ENCODE measurements at regions not wholly inside any gene's neighbourhood (a gene's known extent, or its start where the extent isn't known, plus 50 kb on each side); places are given as distances from the start of the nearest gene placed in this dataset.

DNA sequence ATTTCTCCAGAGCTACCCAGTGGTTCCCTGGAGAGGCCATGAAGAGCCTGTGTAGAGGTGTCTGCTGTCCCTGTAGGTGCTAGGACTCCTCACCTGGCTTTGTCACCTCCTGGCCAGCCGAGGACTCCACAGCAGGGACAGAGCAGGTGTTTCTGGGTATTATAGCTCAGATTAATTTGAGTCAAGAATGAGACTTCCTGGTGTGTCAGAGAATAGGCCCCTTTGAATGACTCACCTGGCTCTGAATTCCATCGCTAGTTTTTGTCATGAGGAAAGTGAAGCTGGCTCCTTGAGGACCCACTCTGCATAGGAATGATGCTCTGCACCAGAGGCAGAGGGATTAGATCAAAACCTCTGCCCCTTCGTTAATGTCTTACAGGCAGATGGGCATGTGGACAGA is 167.5 kb upstream of the TOPAZ1 start:
- H3K4me3 Mint-ChIP-seq = no peak overlapping the region
- no peaks in the 10 kb centered on the region for H3K4me1 Mint-ChIP-seq
- ChIA-PET POLR2A (no interaction called here), CTCF (no interaction called here)
- Histone ChIP-seq H3K27ac (ENCODE audit: low read depth, low read length) (no peak overlapping the region), H3K4me1 (ENCODE audit: insufficient read depth, low read length) (no peaks in the 10 kb centered on the region), H3K9me3 (ENCODE audit: low read length) (no peaks in the 10 kb centered on the region), H3K27me3 (ENCODE audit: insufficient read depth, low read length, poor library complexity, severe bottlenecking) (no peaks in the 10 kb centered on the region), H3K36me3 (ENCODE audit: insufficient read depth, low read length) (no peaks in the 10 kb centered on the region), H3K4me3 (ENCODE audit: low read length) (no peak overlapping the region)
- H3K9me3 Mint-ChIP-seq = no peaks in the 10 kb centered on the region
- H3K27me3 Mint-ChIP-seq = peaks cover 16 to 17% of the 10 kb centered on the region in 2 donors
- H3K36me3 Mint-ChIP-seq = no peaks in the 10 kb centered on the region
- no peak overlapping the region for H3K27ac Mint-ChIP-seq
- DNase-seq = no peak

DNA sequence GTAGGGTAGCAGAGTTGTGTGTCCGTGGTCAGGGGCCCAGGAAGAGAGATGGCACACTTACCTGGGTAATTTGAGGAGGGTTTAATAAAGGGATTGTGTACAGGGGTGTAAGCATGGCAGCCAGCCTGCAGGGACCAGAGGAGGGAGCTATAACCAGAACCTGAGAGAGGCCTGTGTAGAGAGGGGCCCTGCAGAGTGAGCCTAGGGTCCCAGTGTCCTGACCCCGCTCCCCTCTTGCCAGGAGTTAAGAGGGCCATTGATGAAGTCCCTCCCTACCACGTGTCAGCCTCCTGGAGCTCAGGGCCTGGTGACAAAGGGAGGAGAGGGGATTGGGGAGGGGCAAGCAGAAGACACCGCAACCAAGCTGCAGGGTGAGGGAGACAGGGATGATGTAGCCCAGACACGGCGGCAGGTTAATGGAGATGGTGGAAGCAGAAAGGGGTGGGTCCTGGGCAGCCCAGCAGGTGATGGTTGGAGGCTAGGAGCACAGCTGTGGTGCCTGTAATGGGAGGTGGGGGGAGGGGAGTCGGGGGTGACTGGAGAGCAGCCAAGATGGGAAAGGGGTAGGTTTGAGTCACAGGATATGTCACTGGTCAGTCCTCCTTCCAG is 165.4 kb upstream of the TOPAZ1 start:
- Histone ChIP-seq H3K4me1 (ENCODE audit: insufficient read depth, low read length) (no peaks in the 10 kb centered on the region), H3K4me3 (ENCODE audit: low read length) (no peak overlapping the region), H3K36me3 (ENCODE audit: insufficient read depth, low read length) (no peaks in the 10 kb centered on the region), H3K27me3 (ENCODE audit: insufficient read depth, low read length, poor library complexity, severe bottlenecking) (no peaks in the 10 kb centered on the region), H3K27ac (ENCODE audit: low read depth, low read length) (no peak overlapping the region), H3K9me3 (ENCODE audit: low read length) (no peaks in the 10 kb centered on the region)
- no peak for DNase-seq
- H3K27ac Mint-ChIP-seq = no peak overlapping the region
- POLR2A ChIA-PET = no interaction called here
- no peaks in the 10 kb centered on the region for H3K9me3 Mint-ChIP-seq
- peaks cover 10 to 11% of the 10 kb centered on the region in 2 donors for H3K27me3 Mint-ChIP-seq
- no peak overlapping the region for H3K4me3 Mint-ChIP-seq
- CTCF ChIA-PET = no interaction called here
- no peaks in the 10 kb centered on the region for H3K36me3 Mint-ChIP-seq
- H3K4me1 Mint-ChIP-seq = no peaks in the 10 kb centered on the region

DNA sequence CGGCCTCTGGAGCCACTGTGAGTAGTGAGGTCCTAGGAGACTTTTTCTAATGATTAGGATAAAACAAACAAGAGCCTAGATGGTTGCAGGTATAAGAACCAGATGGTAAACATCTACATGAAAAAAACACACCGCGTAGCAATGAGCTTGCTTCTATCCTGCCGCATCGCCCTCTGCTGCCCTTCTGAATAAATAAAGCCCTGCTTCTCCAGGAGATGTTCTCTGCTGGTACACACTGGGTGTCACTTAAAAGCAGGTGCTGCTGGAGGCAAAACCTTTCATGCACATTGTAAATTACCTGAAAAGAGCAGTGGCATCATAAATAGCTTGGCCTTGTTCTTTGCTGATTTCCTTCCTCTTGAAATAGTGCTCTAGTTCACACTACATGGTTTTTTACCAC is 164.4 kb upstream of the TOPAZ1 start:
- no peak overlapping the region for H3K4me3 ChIP-seq (ENCODE audit: low read length)
- H3K9me3 ChIP-seq (ENCODE audit: low read length) = no peaks in the 10 kb centered on the region
- Mint-ChIP-seq H3K9me3 (no peaks in the 10 kb centered on the region), H3K4me3 (no peak overlapping the region), H3K27ac (no peak overlapping the region), H3K27me3 (peaks cover 2 to 11% of the 10 kb centered on the region in 2 donors), H3K4me1 (no peaks in the 10 kb centered on the region), H3K36me3 (no peaks in the 10 kb centered on the region)
- ChIA-PET CTCF (no interaction called here), POLR2A (no interaction called here)
- H3K36me3 ChIP-seq (ENCODE audit: insufficient read depth, low read length) = no peaks in the 10 kb centered on the region
- H3K27ac ChIP-seq (ENCODE audit: low read depth, low read length) = no peak overlapping the region
- no peaks in the 10 kb centered on the region for H3K27me3 ChIP-seq (ENCODE audit: insufficient read depth, low read length, poor library complexity, severe bottlenecking)
- no peak for DNase-seq
- H3K4me1 ChIP-seq (ENCODE audit: insufficient read depth, low read length) = no peaks in the 10 kb centered on the region

DNA sequence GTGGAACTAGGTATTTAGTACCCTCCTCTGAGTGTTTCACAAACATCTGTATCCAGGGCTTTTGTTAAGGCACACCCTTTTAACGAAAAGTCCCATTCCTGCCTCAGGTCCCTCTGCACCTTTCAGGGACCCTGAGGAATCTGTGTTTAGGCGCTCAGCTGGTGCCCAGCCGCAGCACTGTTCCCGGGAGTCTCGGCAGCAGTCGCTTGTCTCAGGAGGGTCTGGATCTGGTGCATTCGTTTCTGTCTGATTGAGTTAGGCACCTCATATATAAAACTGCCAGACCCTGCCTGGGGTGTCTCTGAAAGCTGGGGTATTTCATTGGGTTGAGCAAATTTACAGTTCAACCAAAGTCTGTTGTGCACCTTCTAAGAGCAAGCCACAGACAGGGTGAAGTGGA is 162.8 kb upstream of the TOPAZ1 start:
- no peak for DNase-seq
- H3K4me3 Mint-ChIP-seq = no peak overlapping the region
- no peak overlapping the region for H3K27ac ChIP-seq (ENCODE audit: low read depth, low read length)
- H3K9me3 ChIP-seq (ENCODE audit: low read length) = no peaks in the 10 kb centered on the region
- no peaks in the 10 kb centered on the region for H3K36me3 Mint-ChIP-seq
- no peaks in the 10 kb centered on the region for H3K4me1 Mint-ChIP-seq
- H3K4me1 ChIP-seq (ENCODE audit: insufficient read depth, low read length) = no peaks in the 10 kb centered on the region
- peaks cover 0 to 7% of the 10 kb centered on the region in 2 donors for H3K27me3 Mint-ChIP-seq
- no peak overlapping the region for H3K4me3 ChIP-seq (ENCODE audit: low read length)
- ChIA-PET CTCF (no interaction called here), POLR2A (no interaction called here)
- H3K27me3 ChIP-seq (ENCODE audit: insufficient read depth, low read length, poor library complexity, severe bottlenecking) = no peaks in the 10 kb centered on the region
- no peaks in the 10 kb centered on the region for H3K9me3 Mint-ChIP-seq
- H3K36me3 ChIP-seq (ENCODE audit: insufficient read depth, low read length) = no peaks in the 10 kb centered on the region
- no peak overlapping the region for H3K27ac Mint-ChIP-seq

DNA sequence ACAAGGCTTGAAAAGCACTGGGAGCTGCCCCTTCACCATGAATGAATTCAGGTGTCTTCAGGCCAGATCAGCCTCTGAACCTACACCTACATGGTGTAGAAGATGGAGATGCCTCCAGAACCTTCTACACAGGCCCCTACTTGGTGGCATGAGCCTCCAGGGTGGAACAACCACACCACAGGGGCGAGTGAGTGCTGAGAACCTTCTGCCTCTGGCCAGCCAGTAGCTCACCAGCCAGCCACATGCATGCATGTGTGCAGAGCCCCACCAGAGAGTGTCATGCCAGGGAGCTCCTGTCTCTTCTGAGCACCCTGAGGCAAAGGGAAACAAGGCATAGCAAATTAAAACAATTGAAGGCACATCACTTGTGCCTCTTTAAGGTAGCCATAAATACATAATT is 161.8 kb upstream of the TOPAZ1 start:
- no peak overlapping the region for H3K4me3 Mint-ChIP-seq
- no peaks in the 10 kb centered on the region for H3K4me1 Mint-ChIP-seq
- Histone ChIP-seq H3K4me1 (ENCODE audit: insufficient read depth, low read length) (no peaks in the 10 kb centered on the region), H3K27ac (ENCODE audit: low read depth, low read length) (no peak overlapping the region), H3K4me3 (ENCODE audit: low read length) (no peak overlapping the region), H3K27me3 (ENCODE audit: insufficient read depth, low read length, poor library complexity, severe bottlenecking) (no peaks in the 10 kb centered on the region), H3K9me3 (ENCODE audit: low read length) (no peaks in the 10 kb centered on the region), H3K36me3 (ENCODE audit: insufficient read depth, low read length) (no peaks in the 10 kb centered on the region)
- ChIA-PET CTCF (no interaction called here), POLR2A (no interaction called here)
- no peak overlapping the region for H3K27ac Mint-ChIP-seq
- peaks cover 0 to 3% of the 10 kb centered on the region in 2 donors for H3K27me3 Mint-ChIP-seq
- no peaks in the 10 kb centered on the region for H3K36me3 Mint-ChIP-seq
- no peaks in the 10 kb centered on the region for H3K9me3 Mint-ChIP-seq
- no peak for DNase-seq

DNA sequence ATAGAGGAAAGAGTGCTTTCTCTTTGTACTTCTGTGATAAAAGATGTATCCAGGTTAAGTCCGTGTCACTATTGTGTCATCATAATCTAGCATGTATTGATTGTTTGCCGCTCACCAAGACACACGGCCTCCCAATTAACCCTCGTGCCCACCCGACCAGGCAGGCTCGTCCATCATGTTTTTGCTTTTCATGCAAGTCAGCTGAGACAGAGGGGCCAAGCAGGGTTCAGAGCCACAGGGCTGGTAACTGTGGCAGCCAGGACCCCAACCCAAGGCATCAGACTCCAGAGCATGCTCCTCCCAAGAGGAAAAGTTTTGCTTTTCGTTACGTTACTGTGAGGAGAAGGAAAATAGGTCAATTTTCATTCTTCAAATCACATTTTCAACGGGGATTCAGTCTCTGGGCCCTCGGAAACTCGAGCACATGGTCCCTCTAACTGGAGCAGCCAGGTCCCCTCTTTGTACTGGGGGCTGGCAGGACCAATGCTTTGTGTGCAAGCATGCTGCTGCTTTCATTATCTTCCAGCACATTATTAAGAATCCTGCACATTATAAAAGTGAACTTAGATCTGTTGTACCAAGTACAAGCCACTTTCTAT is 161.1 kb upstream of the TOPAZ1 start:
- H3K27me3 Mint-ChIP-seq = peaks cover 0 to 3% of the 10 kb centered on the region in 2 donors

DNA sequence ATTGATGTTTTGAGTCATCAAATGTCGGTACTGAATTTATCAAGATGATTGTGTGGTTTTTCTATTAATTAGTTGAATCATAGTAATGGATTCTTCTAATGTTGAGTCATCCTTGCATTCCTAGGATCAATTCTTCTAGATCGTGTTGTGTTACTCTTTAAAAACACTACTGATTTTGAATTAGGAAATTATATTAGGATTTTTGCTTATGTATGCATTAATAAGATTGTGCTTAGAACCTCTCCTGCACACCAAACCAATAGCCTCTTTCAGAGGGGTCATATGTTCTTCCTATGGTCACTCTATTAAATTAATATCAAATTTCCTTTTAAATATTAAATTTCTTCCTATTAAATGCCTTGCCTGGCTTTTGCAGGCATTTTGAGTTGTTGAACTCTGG is 151.7 kb upstream of the TOPAZ1 start:
- Mint-ChIP-seq H3K9me3 (peaks cover 0 to 2% (median 0%) of the 10 kb centered on the region in 5 donors), H3K4me3 (no peak overlapping the region), H3K36me3 (no peaks in the 10 kb centered on the region), H3K27ac (no peak overlapping the region), H3K4me1 (no peaks in the 10 kb centered on the region), H3K27me3 (peaks cover 13 to 43% of the 10 kb centered on the region in 2 donors)
- CTCF ChIA-PET = no interaction called here
- Histone ChIP-seq H3K9me3 (ENCODE audit: low read length) (no peaks in the 10 kb centered on the region), H3K27ac (ENCODE audit: low read depth, low read length) (no peak overlapping the region), H3K36me3 (ENCODE audit: insufficient read depth, low read length) (no peaks in the 10 kb centered on the region), H3K27me3 (ENCODE audit: insufficient read depth, low read length, poor library complexity, severe bottlenecking) (no peaks in the 10 kb centered on the region), H3K4me1 (ENCODE audit: insufficient read depth, low read length) (no peaks in the 10 kb centered on the region), H3K4me3 (ENCODE audit: low read length) (no peak overlapping the region)
- POLR2A ChIA-PET = no interaction called here
- DNase-seq = no peak

More for the DNA sequence above, 161.1 kb upstream of the TOPAZ1 start:
- no peaks in the 10 kb centered on the region for H3K27me3 ChIP-seq (ENCODE audit: insufficient read depth, low read length, poor library complexity, severe bottlenecking)
- no peaks in the 10 kb centered on the region for H3K9me3 ChIP-seq (ENCODE audit: low read length)
- no peaks in the 10 kb centered on the region for H3K9me3 Mint-ChIP-seq
- no peaks in the 10 kb centered on the region for H3K4me1 ChIP-seq (ENCODE audit: insufficient read depth, low read length)
- DNase-seq = no peak
- POLR2A ChIA-PET = no interaction called here
- no peak overlapping the region for H3K4me3 ChIP-seq (ENCODE audit: low read length)
- CTCF ChIA-PET = no interaction called here
- no peak overlapping the region for H3K4me3 Mint-ChIP-seq
- H3K27ac ChIP-seq (ENCODE audit: low read depth, low read length) = no peak overlapping the region
- H3K36me3 Mint-ChIP-seq = no peaks in the 10 kb centered on the region
- H3K36me3 ChIP-seq (ENCODE audit: insufficient read depth, low read length) = no peaks in the 10 kb centered on the region
- H3K27ac Mint-ChIP-seq = no peak overlapping the region
- no peaks in the 10 kb centered on the region for H3K4me1 Mint-ChIP-seq

DNA sequence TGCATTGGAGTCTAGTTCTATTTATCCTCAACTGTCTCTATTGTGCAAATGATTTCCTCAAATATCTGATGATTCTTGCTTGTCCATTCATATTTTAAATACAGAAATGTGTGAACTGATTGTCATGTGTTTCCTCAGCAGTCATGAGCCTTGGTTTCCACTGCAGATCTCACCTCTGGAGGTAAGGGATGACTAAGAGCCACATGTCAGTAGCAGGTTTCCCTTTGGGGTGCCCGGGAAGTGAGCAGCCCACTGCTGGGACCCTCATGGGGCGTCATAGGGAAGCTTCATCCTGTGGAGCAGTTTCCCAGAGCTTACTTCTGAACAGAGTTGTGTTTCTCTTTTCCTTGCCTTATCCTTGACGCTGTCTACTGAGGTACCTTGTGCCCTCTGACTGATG is 149.2 kb upstream of the TOPAZ1 start:
- Histone ChIP-seq H3K9me3 (ENCODE audit: low read length) (no peaks in the 10 kb centered on the region), H3K27ac (ENCODE audit: low read depth, low read length) (no peak overlapping the region), H3K4me3 (ENCODE audit: low read length) (no peak overlapping the region), H3K27me3 (ENCODE audit: insufficient read depth, low read length, poor library complexity, severe bottlenecking) (no peaks in the 10 kb centered on the region), H3K4me1 (ENCODE audit: insufficient read depth, low read length) (no peaks in the 10 kb centered on the region), H3K36me3 (ENCODE audit: insufficient read depth, low read length) (no peaks in the 10 kb centered on the region)
- peaks cover 0 to 2% (median 0%) of the 10 kb centered on the region in 5 donors for H3K9me3 Mint-ChIP-seq
- peak overlapping the region in 1 of 8 donors; percentile 66 for H3K27ac Mint-ChIP-seq
- H3K4me1 Mint-ChIP-seq = no peaks in the 10 kb centered on the region
- H3K4me3 Mint-ChIP-seq = no peak overlapping the region
- ChIA-PET CTCF (no interaction called here), POLR2A (no interaction called here)
- no peak for DNase-seq
- H3K36me3 Mint-ChIP-seq = no peaks in the 10 kb centered on the region
- peaks cover 13 to 50% of the 10 kb centered on the region in 2 donors for H3K27me3 Mint-ChIP-seq
